ENCODE measurements at regions not wholly inside any gene's neighbourhood (a gene's known extent, or its start where the extent isn't known, plus 50 kb on each side); places are given as distances from the start of the nearest gene placed in this dataset.

GRCh38 chr4:65845199-65845773 is 175.0 kb upstream of the EPHA5 start:
- TF ChIP-seq CTCF (IDR thresholded peaks at IDR 0.05; ENCODE audit: low read depth, low read length, poor library complexity, severe bottlenecking) (no peak), EZH2phosphoT487 (IDR thresholded peaks at IDR 0.05; ENCODE audit: borderline replicate concordance, low read length) (no peak)
